ENCODE measurements at regions not wholly inside any gene's neighbourhood (a gene's known extent, or its start where the extent isn't known, plus 50 kb on each side); places are given as distances from the start of the nearest gene placed in this dataset.
"Not testable (repeated sequence)": the region's sequence is repeated elsewhere in the genome, so short reads cannot be mapped to it uniquely, and the experiment has no call there.

DNA sequence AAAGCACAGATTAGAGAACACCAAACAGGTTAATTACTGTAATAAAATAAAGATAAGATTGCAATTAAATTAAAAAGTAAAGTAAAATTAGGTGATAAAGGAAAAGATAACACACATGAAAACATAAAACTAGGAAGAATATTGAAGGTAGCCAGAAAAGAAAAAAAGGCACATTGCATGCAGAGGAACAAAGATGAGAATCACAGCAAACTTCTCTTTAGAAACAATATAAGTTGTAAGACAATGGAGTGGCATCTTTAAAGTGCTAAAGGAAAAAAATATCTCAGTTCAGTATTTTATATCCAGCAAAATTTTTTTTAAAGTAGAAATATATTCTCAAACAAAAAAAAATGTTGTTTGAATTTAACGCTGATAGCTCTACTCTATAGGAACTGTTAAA is 366.0 kb downstream of the CPS1 start:
- 91 to 96% methylated on average over 1 of the region's 1 CpG for WGBS, 2 donors
- intact Hi-C loops (cut with DNase I) = no loop called here
- Histone ChIP-seq H3K4me1 (no peaks in the 10 kb centered on the region), H3K27ac (no peak overlapping the region), H3K36me3 (no peaks in the 10 kb centered on the region), H3K27me3 (no peaks in the 10 kb centered on the region), H3K9me3 (peaks cover 0 to 14% (median 0%) of the 10 kb centered on the region in 11 donors), H3K4me3 (no peak overlapping the region)
- ATAC-seq (no peak), DNase-seq (no peak)
- TF ChIP-seq, protein P1, sequence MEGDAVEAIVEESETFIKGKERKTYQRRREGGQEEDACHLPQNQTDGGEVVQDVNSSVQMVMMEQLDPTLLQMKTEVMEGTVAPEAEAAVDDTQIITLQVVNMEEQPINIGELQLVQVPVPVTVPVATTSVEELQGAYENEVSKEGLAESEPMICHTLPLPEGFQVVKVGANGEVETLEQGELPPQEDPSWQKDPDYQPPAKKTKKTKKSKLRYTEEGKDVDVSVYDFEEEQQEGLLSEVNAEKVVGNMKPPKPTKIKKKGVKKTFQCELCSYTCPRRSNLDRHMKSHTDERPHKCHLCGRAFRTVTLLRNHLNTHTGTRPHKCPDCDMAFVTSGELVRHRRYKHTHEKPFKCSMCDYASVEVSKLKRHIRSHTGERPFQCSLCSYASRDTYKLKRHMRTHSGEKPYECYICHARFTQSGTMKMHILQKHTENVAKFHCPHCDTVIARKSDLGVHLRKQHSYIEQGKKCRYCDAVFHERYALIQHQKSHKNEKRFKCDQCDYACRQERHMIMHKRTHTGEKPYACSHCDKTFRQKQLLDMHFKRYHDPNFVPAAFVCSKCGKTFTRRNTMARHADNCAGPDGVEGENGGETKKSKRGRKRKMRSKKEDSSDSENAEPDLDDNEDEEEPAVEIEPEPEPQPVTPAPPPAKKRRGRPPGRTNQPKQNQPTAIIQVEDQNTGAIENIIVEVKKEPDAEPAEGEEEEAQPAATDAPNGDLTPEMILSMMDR (IDR thresholded peaks at IDR 0.05) = no peak

DNA sequence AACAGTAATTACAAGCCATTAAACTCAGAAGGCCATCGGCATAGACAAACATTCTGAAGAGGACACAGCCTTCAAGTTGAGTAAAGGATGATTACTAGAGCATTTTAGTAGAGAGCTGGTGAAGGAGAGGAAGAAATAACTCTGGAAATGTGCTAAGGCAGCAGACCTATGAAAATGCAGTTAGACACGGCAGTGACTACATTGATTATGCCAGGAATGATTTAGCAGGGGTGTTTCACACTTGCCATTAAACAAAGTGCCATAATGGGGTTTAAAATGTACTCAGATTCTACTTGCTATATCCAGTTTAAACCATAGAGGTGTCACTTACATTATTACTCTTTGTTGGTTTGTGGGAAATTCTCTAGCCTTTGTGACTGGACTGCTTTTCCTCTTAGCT is 372.3 kb downstream of the CPS1 start:
- H3K27me3 ChIP-seq = no peaks in the 10 kb centered on the region
- 77 to 87% methylated on average over 2 of the region's 2 CpGs for WGBS, 2 donors
- DNase-seq = no peak
- intact Hi-C loops (cut with DNase I) = no loop called here
- H3K4me1 ChIP-seq = no peaks in the 10 kb centered on the region
- no peak overlapping the region for H3K27ac ChIP-seq
- TF ChIP-seq, protein P1 (IDR thresholded peaks at IDR 0.05) = no peak
- ATAC-seq = no peak
- no peak overlapping the region for H3K4me3 ChIP-seq
- no peaks in the 10 kb centered on the region for H3K36me3 ChIP-seq
- H3K9me3 ChIP-seq = no peaks in the 10 kb centered on the region

DNA sequence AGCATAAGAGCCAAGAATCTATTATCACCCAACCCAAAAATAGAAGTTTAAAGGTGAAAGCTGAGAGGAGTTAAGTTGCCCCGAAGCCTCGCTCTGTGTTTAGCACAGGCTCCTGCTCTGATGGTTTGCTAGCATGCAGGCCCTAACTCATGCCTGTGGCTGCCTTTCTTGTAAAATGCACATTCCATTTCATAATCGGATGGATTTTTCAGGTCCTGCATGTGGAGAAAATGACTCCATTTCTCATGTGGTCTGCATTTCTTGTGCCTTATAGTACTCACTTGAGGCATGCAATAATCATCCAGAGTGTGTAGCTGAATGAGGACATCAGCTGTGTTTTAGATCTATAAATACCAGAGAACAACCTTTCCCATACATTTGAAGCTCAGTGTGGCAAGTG is 381.8 kb downstream of the CPS1 start:
- no peak overlapping the region for H3K4me3 ChIP-seq
- H3K27me3 ChIP-seq = no peaks in the 10 kb centered on the region
- WGBS, 2 donors = 42 to 54% methylated on average over 3 of the region's 3 CpGs
- H3K4me1 ChIP-seq = no peaks in the 10 kb centered on the region
- ATAC-seq (peak in 5 of 8 donors; percentile 33 to 80 (median 61)), DNase-seq (no peak)
- intact Hi-C loops (cut with DNase I) = no loop called here
- TF ChIP-seq, protein P1 (IDR thresholded peaks at IDR 0.05) = no peak
- H3K36me3 ChIP-seq = no peaks in the 10 kb centered on the region
- H3K27ac ChIP-seq = peak overlapping the region in 1 of 10 donors; percentile 5
- peaks cover 0 to 13% (median 7%) of the 10 kb centered on the region in 11 donors for H3K9me3 ChIP-seq

DNA sequence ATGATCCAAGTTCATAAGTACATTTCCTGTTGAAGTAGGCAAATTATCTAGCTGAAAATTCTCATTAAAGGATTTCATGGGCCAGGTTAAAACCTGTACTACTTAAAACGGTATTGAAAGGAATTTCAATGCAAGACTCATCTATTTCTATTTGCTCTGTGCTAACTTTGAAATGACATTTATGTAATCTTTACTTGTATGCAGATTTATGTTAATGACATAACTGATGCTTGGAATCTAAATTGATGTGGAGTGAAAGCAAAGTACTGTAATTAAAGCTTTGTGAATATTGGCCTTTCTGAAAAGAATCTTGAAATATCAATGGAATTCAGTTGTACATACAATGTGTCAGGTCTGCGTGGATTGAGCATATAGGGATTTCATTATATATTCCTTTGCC is 390.0 kb downstream of the CPS1 start:
- intact Hi-C loops (cut with DNase I) = no loop called here
- no peak overlapping the region for H3K4me3 ChIP-seq
- no peaks in the 10 kb centered on the region for H3K4me1 ChIP-seq
- H3K27me3 ChIP-seq = no peaks in the 10 kb centered on the region
- no peaks in the 10 kb centered on the region for H3K9me3 ChIP-seq
- DNase-seq (no peak), ATAC-seq (no peak)
- no peak overlapping the region for H3K27ac ChIP-seq
- WGBS, 2 donors = 75 to 83% methylated on average over 2 of the region's 2 CpGs
- TF ChIP-seq, protein P1 (IDR thresholded peaks at IDR 0.05) = no peak
- no peaks in the 10 kb centered on the region for H3K36me3 ChIP-seq

GRCh38 chr2:210950434-210951060 is 394.1 kb downstream of the CPS1 start:
- peak in 1 of 2 donors; percentile 8 for DNase-seq
- H3K36me3 ChIP-seq; ATAC-seq; H3K27ac ChIP-seq; H3K4me3 ChIP-seq; H3K9me3 ChIP-seq; H3K4me1 ChIP-seq; H3K27me3 ChIP-seq; intact Hi-C loops (cut with DNase I): not testable (repeated sequence)
- 92 to 96% methylated on average over 30 to 41 of the region's 41 CpGs for WGBS, 2 donors
